Stromal cell of bone marrow (primary cell): ENCODE measurements at regions not wholly inside any gene's neighbourhood (a gene's known extent, or its start where the extent isn't known, plus 50 kb on each side); places are given as distances from the start of the nearest gene placed in this dataset.

ENCODE experiments used
- DNase-seq: peaks from one replicate; pipeline ENCODE4 v3.0.0-alpha.2; 2012; ENCODE audit warnings: low read depth

DNA sequence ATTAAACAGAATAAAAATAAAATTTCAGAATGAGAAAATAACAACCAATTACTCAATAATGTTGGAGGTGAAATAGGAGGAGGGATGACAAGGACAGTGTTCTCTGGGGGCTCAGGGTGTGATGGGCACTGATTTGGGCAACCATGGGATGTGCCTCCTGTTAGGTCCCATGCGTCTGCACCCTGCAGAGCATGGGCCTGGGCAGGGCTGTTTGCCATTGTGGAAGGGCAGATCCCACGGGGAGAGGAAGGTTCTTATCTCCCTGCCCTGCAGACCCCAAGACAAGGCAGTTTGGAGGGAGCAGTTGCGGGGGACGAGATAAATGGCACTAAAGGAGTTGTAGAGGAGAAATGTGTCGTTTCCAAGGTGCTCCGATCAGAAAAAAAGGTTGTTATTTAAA is 206.3 kb downstream of the THBS2 start:
- no peak for DNase-seq

DNA sequence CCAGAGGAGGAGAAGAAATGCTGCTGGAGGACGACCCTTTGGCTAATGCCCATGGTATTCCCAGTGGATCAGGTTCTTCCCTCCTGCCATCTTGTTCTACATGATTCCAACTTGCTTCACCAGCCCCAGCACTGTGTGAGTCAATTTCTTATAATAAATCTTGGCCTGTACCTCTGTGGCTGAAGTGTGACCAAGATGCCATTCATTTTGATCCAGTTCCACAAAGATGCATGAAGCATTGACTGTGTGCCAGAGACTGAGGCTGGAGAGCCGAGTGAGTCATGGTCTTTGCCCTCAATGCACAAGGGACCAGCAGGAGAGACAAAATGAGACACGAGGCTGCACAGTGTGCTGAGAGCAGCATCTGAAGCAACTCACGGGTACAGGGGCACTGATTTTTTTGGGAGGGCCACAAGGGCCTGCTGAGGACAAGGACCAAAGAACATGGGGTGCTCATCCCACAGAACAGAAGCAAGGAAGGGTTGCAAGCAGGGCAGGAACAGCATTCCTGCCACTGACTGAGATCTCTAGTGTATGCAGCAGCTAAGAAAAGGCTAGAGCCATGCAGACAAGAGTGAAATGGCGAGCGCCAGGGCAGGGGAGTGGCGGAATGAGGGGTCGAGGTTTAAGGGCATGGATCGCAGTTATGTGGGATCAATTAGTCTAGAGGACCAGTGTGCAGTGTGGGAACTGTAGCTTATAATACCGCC is 207.0 kb downstream of the THBS2 start:
- DNase-seq: peak; percentile 90

DNA sequence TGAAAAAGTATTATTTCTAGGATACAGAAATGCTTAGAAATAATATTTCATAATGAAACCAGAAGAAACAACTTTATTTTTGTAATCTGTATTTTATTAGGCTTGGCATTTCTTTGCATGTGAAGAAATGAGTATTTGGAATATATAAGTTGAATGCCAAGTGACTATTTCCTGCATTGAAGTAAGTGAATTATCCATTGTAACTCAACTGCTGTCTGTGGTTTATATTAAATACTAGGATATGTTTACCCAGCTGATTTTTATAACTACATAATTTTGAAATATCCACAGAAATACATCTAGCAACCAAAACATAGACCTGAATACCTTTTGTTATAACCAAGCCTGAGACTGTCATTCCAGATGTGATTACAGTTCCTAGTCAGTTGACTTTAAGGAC is 207.6 kb downstream of the THBS2 start:
- peak; percentile 20 for DNase-seq

DNA sequence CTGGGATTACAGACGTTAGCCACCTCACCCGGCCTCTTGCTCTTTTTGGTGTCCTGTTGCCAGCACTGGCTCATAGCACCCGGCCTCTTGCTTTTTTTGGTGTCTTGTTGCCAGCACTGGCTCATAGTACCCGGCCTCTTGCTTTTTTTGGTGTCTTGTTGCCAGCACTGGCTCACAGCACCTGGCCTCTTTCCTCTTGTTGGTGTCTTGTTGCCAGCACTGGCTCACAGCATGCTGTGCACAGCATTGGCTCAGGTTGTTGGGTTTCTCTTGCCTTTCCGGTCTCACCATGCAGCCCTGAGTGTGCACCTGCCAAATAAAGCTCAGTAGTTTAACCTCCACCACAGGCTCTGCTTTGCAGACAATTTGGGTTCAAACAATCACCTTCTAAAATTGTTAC is 208.2 kb downstream of the THBS2 start:
- no peak for DNase-seq

DNA sequence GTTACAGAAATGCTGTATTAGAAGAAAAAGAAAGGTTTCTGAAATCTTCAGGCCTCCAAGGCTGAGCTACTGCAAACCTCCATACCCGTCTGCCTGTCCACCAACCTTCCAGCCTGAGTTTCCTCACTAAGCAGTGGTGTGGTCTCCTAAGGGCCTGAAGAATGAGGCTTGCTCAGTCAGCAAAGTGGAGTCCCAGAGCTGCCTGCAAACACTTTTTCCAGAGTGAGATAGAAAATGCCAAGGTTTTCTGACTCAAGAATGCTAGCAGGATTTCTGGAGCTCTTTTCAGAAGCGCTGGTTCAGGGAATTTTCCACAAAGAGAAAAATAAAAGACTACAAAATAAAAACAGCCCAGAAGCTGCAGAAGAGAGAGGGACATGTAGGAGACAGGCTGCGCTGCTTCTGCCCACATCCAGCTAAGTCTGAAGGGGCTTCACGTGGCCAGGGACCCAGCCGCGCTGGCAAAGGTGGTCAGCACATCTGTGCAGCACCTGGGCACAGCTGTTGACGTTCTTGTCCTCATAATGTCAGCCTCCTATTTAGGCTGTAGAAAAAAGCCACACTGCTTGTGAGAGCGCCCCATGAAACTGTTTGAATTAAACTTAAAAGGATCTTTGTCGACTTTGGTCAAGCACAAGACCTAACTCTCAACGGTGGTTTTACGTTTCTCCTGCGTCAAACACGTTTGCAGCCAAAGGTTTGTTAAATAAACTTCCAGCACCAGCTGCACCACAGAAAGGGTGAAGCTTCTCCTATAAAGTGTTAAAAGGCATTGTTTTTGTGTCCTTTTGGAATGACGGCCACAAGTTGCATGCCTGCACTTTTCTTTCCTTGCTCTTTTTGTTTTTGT is 209.0 kb downstream of the THBS2 start:
- DNase-seq: peak; percentile 25

DNA sequence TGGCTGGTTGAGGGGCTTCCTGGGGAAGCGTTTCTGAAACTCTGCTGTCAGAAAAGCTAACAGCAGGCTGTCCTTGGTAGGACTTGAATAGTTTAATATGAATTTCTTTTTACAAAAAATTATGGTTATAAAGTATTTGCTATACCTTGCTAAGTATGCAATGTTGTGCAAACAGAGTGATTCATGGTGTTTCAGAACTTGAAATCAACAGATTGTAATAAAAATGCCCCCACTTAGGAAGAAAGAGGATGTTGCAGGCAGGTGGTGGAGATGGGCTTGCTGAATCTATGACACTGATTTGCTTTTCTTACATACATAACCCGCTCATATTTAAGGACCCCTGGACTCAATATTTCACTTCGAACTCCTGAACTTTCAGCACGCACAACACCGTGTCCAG is 211.6 kb downstream of the THBS2 start:
- DNase-seq: no peak

DNA sequence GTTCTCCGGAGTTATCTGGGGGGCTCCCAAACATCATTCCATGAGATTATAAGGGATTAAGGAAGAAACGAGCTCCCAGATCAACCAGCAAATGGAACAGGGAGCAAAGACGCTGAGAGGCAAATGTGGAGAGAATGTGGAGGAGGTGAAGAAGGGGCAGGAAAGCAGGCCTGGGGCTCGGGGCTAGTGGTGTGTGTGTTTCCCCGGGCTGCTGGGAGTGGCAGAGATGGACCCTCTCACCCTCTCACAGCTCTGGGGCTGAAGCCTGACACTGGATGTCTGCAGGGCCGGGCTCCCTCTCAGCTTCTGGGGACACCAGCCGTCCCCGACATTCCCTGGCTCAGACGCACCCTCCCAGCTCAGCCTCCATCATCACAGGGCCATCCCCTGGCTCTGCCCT is 212.6 kb downstream of the THBS2 start:
- no peak for DNase-seq

DNA sequence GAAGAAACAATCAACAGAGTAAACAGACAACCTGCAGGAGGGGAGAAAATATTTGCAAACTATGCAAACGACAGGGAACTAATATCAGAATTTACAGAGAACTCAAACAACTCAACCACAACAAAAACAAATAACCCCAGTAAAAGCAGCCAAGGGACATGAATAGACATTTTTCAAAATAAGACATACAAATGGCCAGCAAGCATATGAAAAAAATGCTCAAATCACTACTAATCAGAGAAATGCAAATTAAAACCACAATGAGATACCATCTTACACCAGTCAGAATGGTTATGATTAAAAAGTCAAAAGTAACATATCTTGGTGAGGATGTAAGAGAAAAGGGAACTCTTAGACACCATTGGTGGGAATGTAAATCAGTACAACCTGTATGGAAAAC is 215.0 kb downstream of the THBS2 start:
- DNase-seq: no peak

DNA sequence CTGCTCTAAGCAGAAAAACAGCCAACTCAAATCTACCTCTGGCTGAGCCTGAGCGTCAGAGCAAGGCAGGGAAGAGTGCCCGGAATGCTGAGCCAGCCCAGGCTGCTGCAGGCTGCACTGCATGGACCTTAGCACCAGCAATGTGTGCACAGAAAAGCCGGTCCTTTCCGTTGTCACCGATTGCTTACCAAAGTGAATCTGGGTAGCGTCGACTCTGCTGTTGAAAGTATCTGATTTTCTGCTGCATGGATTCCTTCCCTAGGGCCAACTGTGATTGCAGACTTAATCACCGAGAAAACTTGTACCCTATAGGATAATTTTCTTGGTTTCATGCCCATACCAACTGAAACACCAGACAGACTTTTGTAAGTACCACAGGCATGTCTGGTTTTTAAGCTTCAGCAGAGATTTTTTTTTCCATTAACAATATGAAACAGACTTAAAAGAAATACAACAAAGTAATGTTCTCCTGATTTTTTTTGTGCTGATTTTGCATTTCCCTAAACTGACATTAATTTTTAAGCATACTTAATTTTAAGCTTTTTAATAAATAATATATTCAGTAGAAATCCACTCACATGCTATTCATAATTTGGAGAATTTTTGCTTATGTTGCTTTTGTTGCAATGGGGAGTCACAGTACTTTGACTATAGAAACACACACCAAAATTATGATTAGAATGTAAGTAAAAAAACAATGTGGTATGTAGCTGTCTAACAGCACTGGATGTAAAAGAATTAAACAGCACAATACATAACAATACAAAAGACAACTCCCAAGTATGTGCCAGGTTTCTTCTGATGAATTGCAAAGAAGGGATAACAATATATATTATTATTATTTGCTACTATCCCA is 218.0 kb downstream of the THBS2 start:
- peak; percentile 79 for DNase-seq

DNA sequence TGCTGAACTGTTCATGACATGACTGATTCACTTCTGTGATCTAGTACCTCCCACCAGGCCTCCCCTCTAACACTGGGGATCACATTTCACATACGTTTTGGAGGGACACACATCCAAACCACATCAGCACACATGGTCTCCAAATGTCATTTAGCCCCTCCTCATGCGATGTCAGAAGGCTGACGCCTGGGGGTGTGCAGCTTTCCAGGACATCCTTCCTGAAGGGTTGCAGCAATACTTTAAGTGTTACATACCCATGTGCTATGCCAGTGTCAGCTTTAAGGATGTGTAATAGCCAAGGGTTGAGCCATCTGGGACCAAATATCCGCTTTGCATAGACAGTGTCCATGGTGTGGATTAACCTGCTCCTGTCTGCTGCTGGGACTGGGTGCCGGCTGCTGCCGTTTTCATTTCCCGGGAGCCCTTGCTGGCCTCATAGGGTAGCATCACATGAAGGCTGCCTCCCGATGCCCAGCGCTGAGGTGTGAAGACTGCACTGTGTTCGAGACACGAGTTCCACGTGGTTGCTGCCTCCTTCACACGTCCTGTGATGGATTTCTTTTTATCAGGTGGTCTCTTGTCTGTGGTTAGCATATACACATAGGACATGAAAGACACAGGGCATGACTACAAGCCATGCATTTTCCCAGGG is 219.0 kb downstream of the THBS2 start:
- DNase-seq: no peak

DNA sequence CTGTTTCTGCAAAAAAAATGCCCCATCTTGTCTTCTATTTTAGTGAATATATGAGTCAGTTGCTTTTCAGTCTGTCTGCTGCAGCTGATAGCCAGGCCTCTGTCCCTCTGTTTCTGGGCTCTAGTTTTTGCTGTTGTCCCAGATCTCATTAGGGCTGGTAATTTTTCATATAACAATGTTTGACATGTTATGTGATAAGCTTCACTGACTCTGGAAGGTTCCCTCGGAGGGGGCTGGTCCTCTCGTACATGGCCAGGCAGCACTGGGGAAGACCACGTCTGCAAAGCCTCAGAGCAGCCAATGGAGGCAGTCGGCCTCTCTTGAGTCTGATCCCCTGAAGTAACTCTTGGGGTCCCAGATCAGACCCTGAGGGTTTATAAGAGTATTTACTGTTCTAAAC is 223.8 kb downstream of the THBS2 start:
- DNase-seq: no peak

DNA sequence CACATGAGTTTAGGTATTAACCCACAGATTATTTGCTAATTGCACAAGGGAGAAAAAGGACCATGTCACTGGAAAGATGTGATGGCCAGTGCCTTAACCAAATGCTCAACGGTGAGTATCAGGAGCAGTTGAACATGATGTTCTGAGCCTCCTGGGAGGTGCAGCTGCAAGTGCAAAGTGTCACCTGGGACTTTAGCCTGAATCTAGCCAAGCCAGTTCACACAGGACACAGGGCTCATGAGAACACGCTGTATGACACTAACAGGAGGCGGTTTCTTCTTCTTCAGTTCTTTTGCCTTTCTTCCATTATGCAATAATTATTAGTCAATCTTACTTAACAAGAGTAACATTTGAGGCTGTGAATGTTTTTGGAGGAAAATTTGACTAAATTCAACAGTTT is 225.3 kb downstream of the THBS2 start:
- no peak for DNase-seq

DNA sequence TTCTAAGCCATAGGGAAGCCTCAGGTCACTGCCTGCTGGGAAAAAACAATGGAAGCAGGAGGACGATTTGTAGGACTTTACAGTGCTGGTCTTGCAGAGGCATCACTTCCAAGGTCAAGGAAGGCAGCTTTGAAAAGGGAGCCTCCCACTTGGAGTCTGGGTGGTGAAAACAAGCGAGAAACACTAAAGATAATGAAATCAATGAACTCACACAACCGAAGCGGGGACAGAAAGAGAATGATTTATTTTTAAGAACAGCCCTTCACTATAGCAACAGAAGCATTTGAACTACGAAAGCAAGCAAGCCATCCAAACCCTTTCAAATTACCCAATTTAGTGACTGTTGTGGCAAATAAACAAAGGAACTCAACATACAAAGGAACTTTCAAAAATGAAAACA is 227.5 kb downstream of the THBS2 start:
- DNase-seq: no peak

DNA sequence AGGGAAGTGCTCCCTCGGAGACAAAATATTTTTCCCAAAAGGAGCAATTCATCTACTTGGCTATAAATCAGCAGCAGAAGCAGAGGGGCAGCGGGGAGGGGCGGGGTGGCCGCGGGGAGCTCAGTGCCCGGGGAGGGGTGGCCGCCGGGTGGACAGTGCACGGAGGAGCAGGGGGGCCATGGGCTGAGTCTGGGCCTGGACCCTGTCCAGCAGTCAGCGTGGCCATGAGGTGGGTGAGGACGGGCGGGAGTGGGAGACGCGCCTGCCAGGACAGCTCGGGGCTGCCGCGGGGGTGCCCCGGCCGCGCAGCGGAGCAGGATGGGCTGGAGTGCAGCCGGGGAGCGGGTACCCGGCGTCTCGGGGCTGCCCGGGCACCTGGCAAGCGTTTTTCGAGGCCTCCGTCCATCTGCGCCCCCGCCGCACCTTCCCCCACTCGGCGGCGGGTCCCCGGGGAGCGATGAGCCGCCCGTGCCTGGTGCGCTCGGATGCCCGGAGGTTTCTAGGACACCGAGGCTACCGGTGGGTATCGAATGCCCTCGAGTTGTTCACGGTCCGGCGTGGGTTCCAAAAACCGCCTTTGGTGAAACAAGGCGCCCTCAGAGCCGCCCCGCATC is 229.5 kb downstream of the THBS2 start:
- no peak for DNase-seq

DNA sequence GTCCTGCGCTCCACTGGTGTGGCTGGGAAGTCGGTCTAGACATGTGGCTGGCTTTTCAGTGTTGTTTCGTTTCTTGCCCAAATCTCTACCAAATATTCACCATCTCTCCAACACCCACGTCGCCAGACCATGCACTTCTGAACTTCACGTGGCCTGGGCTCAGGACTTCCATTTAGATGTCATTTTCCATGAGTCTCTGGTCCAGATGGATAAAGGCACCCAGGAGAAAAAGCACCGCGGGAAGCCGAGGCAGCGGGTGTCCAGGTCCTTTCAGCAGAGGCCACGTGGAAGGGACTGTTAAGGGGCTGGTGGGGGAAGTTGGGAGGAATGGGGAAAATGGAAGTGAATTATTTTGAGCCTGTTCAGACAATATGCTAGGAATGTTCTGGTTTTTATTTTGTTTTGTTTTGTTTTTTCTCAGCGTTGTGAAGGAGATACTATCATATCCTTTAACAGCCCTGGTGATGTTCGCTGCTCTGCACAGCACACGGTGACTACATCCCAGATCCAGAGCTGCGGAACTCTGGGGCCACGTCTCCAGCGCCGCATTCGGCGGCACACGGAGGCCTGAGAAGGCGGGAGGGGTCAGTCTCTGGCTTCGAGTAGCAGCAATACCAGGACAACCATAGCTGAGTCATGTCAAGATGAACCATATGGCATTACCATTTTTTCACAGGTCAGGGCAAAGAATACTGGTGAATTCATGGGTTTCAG is 230.3 kb downstream of the THBS2 start:
- DNase-seq: no peak

DNA sequence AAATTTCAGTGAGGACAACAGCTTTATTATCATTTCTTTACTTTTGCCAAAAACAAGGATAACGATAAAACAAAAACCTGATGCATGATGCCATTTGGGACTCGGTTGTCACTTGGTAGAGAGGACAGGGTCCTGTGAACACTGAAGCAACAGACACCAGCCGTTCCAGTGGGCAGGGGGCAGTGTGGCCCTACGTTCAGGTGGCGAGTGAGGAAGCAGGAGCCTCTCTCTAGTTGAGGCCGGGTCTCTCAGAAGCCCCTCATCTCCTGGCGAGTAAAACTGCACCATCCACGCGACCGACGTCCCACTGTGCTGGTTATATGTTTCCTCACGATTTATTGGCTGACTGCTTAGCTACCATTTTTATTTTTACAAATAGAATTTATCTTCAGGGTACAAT is 231.6 kb downstream of the THBS2 start:
- DNase-seq: no peak

DNA sequence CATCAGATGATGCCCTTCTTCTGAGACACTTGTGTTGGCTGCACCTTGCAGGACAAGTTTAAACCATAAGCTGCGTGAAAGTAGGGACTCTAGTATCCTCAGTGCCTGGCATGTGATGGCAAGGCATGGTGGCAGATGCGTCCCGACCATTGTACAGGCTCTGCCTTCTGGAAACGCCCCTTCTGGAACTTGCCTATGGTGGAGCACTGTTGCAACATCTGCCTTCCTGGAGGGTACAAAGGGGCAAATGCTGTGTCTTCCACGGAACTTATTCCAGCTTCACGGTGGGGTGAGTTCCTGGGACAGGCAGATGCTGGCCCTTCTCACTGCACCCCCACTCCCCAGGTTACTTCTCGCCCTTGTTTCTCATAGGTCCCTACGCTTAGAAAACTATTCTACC is 232.8 kb downstream of the THBS2 start:
- DNase-seq: no peak

DNA sequence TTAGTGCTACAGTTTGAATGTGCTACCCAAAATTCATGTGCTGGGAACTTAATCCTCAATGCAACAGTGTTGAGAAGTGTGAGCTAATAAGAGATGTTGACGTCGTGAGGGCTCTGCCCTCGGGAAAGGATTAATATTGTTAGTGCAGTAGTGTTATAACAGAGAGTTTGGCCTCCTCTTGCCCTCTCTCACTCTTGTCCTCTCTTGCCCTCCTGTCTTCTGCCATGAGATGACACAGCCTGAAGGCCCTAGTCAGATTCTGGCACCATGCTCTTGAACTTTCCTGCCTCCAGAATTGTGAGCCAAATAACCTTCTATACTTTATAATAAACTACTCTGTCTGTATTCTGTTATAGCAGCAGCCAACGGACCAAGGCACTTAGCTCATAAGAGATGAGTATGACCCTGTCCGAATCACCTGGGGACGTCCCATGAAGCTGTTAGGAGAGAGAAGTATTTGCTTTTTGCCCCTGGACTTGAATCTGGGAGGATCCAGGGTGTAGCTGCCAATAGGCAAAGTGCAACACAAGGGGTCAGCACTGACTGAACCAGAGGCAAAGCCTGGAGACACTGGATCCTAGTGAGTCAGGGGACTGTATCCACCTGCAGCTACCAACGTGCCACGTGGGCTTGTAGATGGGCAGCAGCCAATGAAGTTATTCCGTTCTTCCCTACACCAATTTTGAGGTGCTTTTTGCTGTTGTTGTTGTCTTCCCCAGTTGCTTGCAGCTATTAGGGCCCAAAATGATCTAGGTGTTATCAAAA is 233.7 kb downstream of the THBS2 start:
- DNase-seq: no peak

DNA sequence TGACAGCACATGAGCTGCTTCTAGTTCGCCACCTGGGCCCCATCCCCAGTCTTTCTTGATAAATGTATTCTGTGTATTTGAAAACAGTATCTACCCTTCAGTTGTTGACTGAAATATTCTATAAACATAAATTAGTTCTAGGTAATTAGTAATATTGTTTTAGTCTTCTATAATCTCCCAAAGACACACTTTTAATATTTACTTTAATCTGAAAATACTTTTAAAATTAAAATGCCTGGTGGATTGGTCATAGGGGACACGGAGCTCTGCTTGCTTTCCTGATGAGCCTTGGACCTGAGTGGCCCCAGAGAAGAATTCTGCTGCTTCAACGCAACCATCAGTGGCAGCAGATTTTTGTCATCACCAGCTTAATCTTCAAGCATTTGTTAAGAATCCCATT is 234.5 kb downstream of the THBS2 start:
- DNase-seq: no peak

DNA sequence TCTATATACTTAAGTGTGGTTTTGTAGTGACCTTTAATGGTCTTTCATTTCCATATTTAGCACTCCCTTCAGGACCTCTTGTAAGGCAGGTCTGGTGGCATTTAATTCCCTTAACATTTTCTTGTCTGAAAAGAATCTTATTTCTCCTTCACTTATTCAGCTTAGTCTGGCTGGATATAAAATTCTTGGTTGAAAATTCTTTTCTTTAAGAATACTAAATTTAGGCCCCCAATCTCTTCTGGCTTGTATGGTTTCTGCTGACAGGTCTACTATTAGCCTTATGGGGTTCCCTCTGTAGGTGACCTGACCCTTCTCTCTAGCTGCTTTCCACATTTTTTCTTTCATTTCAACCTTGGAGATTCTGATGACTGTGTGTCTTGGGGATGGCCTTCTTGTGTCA is 236.9 kb downstream of the THBS2 start:
- no peak for DNase-seq
